K562 (cell line): ENCODE measurements at regions not wholly inside any gene's neighbourhood (a gene's known extent, or its start where the extent isn't known, plus 50 kb on each side); places are given as distances from the start of the nearest gene placed in this dataset.

ENCODE experiments used
- ATAC-seq: fragments of 200-7000 bp; cut with Tn5 transposase; 3 replicates; pipeline ENCODE4 v1.9.1; 2020; ENCODE audit warnings: moderate library complexity
- BruUV-seq: library from RNA; stranded (reverse); fragments of 400-500 nt; replicated peaks from 2 replicates; lab custom pipeline; 2021; lab: Mats Ljungman, UMichigan
- CTCF ChIA-PET: fragments of 300-600 bp; formaldehyde crosslinking; extraction: SDS; loops from one replicate; lab custom pipeline; 2021; ENCODE audit warnings: low intra/inter-chr PET ratio; lab: Yijun Ruan, JAX
- POLR2A ChIA-PET: fragments of 300-600, 350-650 bp; sonication (Branson Sonifier 250); formaldehyde crosslinking; extraction: SDS; loops from one replicate; lab custom pipeline; 2021; ENCODE audit warnings: antibody characterized with exemption, inconsistent platforms; lab: Yijun Ruan, JAX
- DNase-seq, 4 experiments: peaks; one replicate each; pipeline versions ENCODE4 v3.0.0 to v3.0.0-alpha.2; 2011 to 2018; ENCODE audit warnings: low spot score in 3 of 4, mixed read lengths in 3 of 4; ENCODE audit errors: extremely low read depth in 1 of 4
- FAIRE-seq: peaks from 2 replicates; lab custom pipeline; 2011; peaks lifted over from hg19 to GRCh38; lab: Jason Lieb, UNC
- H2AFZ ChIP-seq: 2 replicates; pipeline ENCODE4 v1.6.0; 2011; ENCODE audit warnings: low read depth, low read length, control low read depth, inconsistent platforms
- H3K27ac ChIP-seq: fragments of 200-600 bp; 3 replicates; pipeline ENCODE4 v1.8.0; 2011; ENCODE audit warnings: low read depth, mild to moderate bottlenecking, control low read depth, inconsistent platforms, low read length, moderate library complexity, mixed read lengths; ENCODE audit errors: extremely low read depth
- H3K27me3 ChIP-seq, 2 experiments: fragments of 300-600 bp in 1 of 2; 2 replicates in 1 of 2; 3 replicates in 1 of 2; pipeline versions ENCODE4 v1.6.0 to v1.8.0; 2011; ENCODE audit warnings: inconsistent platforms in 2 of 2, low read length in 2 of 2, mild to moderate bottlenecking in 1 of 2, mixed read lengths in 1 of 2, moderate library complexity in 1 of 2; ENCODE audit not compliant: control insufficient read depth in 2 of 2, insufficient read depth in 2 of 2
- H3K36me3 ChIP-seq: fragments of 300-600 bp; 3 replicates; pipeline ENCODE4 v1.8.0; 2011; ENCODE audit warnings: mild to moderate bottlenecking, low read length, inconsistent platforms; ENCODE audit not compliant: control insufficient read depth, insufficient read depth
- H3K4me1 ChIP-seq, 2 experiments: fragments of 200-600 bp in 1 of 2; replicated peaks in 1 of 2; 2 replicates in 1 of 2; 3 replicates in 1 of 2; pipeline versions ENCODE4 v1.5.1 to v1.8.0; 2011; ENCODE audit warnings: inconsistent platforms in 2 of 2, low read length in 2 of 2, mild to moderate bottlenecking in 1 of 2, mixed read lengths in 1 of 2, moderate library complexity in 1 of 2; ENCODE audit not compliant: control insufficient read depth in 2 of 2, insufficient read depth in 2 of 2
- H3K4me2 ChIP-seq: 2 replicates; pipeline ENCODE4 v1.6.1; 2011; ENCODE audit warnings: low read length, control low read depth, inconsistent platforms, mixed read lengths; ENCODE audit not compliant: insufficient read depth
- H3K4me3 ChIP-seq: fragments of 200-600 bp; sonication (generic), shearing (Covaris generic); 2 replicates; pipeline ENCODE4 v1.5.1; 2016; ENCODE audit warnings: control low read depth, inconsistent platforms
- H3K79me2 ChIP-seq: fragments of 200-600 bp; 3 replicates; pipeline ENCODE4 v1.8.0; 2011; ENCODE audit warnings: low read length, inconsistent platforms; ENCODE audit not compliant: control insufficient read depth, insufficient read depth
- H3K9ac ChIP-seq, 2 experiments: 2 replicates each; pipeline versions ENCODE4 v1.6.0 to v1.6.1; 2011; ENCODE audit warnings: low read depth in 2 of 2, low read length in 2 of 2, control low read depth in 1 of 2, inconsistent platforms in 1 of 2, mild to moderate bottlenecking in 1 of 2, mixed read lengths in 1 of 2; ENCODE audit not compliant: insufficient read depth in 1 of 2
- H3K9me1 ChIP-seq: one replicate; pipeline ENCODE4 v1.6.0; 2011; ENCODE audit warnings: inconsistent platforms, mild to moderate bottlenecking, low read length, moderate library complexity; ENCODE audit not compliant: control insufficient read depth, insufficient read depth
- H3K9me3 ChIP-seq: replicated peaks from 2 replicates; pipeline ENCODE4 v1.5.1; 2011; ENCODE audit warnings: low read depth, low read length, inconsistent platforms; ENCODE audit not compliant: control insufficient read depth, insufficient read depth
- H4K20me1 ChIP-seq: replicated peaks from 2 replicates; pipeline ENCODE4 v1.6.1; 2011; ENCODE audit warnings: low read length, inconsistent platforms, mixed read lengths; ENCODE audit not compliant: control insufficient read depth, insufficient read depth
- CBX2 ChIP-seq: fragments of 200-600 bp; sonication (generic); IDR thresholded peaks from one replicate; pipeline ENCODE4 v1.6.1; 2012; ENCODE audit warnings: mild to moderate bottlenecking, low read length, inconsistent platforms; ENCODE audit not compliant: insufficient read depth, poor library complexity, severe bottlenecking
- CBX3 ChIP-seq, 2 experiments: IDR thresholded peaks; 1 replicate in 1 of 2; 2 replicates in 1 of 2; pipeline ENCODE4 v1.6.1; 2012; ENCODE audit warnings: inconsistent platforms in 2 of 2, low read length in 2 of 2, borderline replicate concordance in 1 of 2, control low read depth in 1 of 2
- DPF2 ChIP-seq: fragments of 450-650 bp; IDR thresholded peaks from 2 replicates; pipeline ENCODE4 v1.6.1; 2016
- SIN3A ChIP-seq, 2 experiments: fragments of 150-350 bp in 1 of 2; IDR thresholded peaks; 2 replicates each; pipeline ENCODE4 v1.6.1; 2011 to 2016; ENCODE audit warnings: borderline replicate concordance in 2 of 2, low read depth in 2 of 2, low read length in 2 of 2, mild to moderate bottlenecking in 2 of 2, moderate library complexity in 2 of 2; ENCODE audit not compliant: control insufficient read depth in 1 of 2
- ZNF407 ChIP-seq: fragments of 450-650 bp; IDR thresholded peaks from 2 replicates; pipeline ENCODE4 v1.6.1; 2016; ENCODE audit warnings: low read depth
- WGBS: fragments of 100-300 bp; shearing (Covaris generic); methylation state at CpG from one replicate; pipeline ENCODE4 v1.1.6; 2016; ENCODE audit warnings: low coverage, mixed read lengths; ENCODE audit not compliant: insufficient coverage; ENCODE audit errors: missing lambda C conversion rate; 5-methylcytosine and 5-hydroxymethylcytosine counted together
- in situ Hi-C: fragments of 300-500 bp; cut with MboI; formaldehyde crosslinking; loops from 4 replicates; pipeline ENCODE4 v1.15.0; 2018; ENCODE audit warnings: inconsistent platforms, mixed read lengths
- intact Hi-C: fragments of 100-400 bp; cut with micrococcal nuclease; formaldehyde crosslinking; loops from 2 replicates; pipeline ENCODE4 v1.14.2; 2022
- TF ChIP-seq, protein P1 (sequence below): conservative IDR thresholded peaks from 2 replicates; pipeline ENCODE4 v1.6.1; 2011; ENCODE audit warnings: low read depth, mild to moderate bottlenecking, low read length; ENCODE audit not compliant: control insufficient read depth

DNA sequence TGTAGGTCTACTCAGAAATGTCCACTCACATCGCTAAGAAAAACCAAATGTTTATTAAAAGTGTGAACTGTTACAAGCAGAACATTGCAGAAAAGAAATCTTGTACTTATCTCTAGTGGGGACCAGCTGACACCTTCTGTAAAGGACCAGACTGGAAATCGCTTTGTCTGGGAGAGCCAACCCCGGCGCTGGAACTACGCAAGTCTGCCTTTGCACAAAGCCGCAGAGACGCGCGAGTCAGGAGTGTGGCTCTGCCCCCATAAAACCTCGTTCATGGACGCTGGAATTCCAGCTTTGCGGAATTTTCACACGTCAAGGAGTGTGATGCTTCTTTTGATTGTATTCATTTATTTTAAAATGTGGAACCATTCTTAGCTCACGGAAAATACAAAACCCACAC is 141.9 kb upstream of the SALL3 start:
- ChIA-PET POLR2A (no interaction called here), CTCF (no interaction called here)
- Histone ChIP-seq H3K27ac (no peak overlapping the region), H3K9me1 (no peaks in the 10 kb centered on the region), H2AFZ (no peak overlapping the region), H3K9ac (no peak overlapping the region), H3K9me3 (no peaks in the 10 kb centered on the region), H3K79me2 (no peaks in the 10 kb centered on the region), H3K4me2 (no peak overlapping the region), H3K4me1 (no peaks in the 10 kb centered on the region), H3K4me3 (no peak overlapping the region), H3K36me3 (no peaks in the 10 kb centered on the region), H4K20me1 (no peaks in the 10 kb centered on the region), H3K27me3 (no peaks in the 10 kb centered on the region)
- intact Hi-C loops (no loop called here), in situ Hi-C loops (no loop called here)
- ATAC-seq (no peak), FAIRE-seq (no peak), DNase-seq (no peak)
- WGBS, result 31% methylated on average over 14 of the region's 14 CpGs
- BruUV-seq, result no TSS peak
- TF ChIP-seq DPF2 (no peak), CBX2 (no peak), SIN3A (IDR thresholded peaks at IDR 0.05; ENCODE audit: borderline replicate concordance in 2 of 2, control insufficient read depth in 1 of 2, low read depth in 2 of 2, low read length in 2 of 2) (no peak), CBX3 (IDR thresholded peaks at IDR 0.05; ENCODE audit: borderline replicate concordance in 1 of 2, low read length in 2 of 2) (no peak), ZNF407 (no peak)
- TF ChIP-seq, protein P1, sequence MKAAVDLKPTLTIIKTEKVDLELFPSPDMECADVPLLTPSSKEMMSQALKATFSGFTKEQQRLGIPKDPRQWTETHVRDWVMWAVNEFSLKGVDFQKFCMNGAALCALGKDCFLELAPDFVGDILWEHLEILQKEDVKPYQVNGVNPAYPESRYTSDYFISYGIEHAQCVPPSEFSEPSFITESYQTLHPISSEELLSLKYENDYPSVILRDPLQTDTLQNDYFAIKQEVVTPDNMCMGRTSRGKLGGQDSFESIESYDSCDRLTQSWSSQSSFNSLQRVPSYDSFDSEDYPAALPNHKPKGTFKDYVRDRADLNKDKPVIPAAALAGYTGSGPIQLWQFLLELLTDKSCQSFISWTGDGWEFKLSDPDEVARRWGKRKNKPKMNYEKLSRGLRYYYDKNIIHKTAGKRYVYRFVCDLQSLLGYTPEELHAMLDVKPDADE, result no peak
